ENCODE measurements at regions not wholly inside any gene's neighbourhood (a gene's known extent, or its start where the extent isn't known, plus 50 kb on each side); places are given as distances from the start of the nearest gene placed in this dataset.
"Not testable (repeated sequence)": the region's sequence is repeated elsewhere in the genome, so short reads cannot be mapped to it uniquely, and the experiment has no call there.

DNA sequence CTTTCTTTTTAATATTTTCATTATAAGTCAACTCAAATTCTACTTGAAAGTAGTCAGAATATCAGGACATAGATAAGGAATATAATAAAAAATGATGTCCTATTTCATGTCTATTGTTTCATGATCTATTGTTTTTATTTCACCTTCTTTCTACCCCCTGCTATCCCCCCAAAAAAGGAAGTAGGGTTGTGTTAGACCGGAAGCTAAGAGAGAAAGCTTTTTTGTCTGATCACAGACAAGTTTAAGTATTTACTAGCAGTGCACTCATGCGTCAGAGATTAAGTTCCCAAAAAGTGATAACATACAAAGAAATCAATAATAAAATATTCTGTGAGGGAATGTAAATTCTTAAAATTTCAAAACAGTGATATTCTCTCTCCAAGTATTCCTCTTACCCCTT lies 447.1 kb upstream of the CNTNAP5 start:
- no peak for DNase-seq (ENCODE audit: low read depth in 4 of 4, low spot score in 3 of 4)

DNA sequence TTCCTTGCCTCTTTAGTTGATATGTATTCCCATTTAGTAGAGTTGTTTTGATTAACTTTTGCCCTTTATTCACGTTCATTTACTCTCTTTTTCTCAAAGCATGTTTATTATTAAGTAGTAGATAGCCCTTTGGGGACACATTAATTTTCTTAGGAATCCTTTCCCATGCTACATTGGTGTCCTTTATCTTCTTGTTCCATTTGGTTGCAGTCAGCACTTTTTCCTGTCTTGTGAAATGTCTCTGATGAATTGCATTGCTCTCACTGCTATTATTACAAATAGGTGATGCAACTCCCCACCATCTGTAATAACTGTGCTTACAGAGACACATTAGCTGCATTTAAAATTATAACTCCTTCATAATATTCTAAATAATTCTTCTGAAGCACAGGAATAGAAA lies 428.5 kb upstream of the CNTNAP5 start:
- no peak for DNase-seq (ENCODE audit: low read depth in 4 of 4, low spot score in 3 of 4)

DNA sequence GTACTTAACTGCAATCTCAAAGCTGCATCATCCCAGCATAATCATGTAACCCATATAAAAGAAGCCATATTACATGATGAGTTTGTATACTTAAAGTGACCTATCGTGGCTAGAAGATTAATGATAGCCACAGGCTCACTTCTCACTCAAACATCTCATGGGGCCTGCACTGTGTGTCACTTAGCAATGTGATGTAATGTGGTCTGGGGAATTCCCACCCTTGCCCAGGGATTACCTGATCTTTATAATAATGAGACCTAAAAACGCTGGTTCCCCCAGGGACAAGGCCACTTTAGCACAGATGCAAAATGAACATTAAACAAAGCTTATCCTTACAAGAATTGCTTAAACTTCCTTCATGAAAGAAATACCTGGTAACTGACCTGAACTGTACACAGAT lies 427.1 kb upstream of the CNTNAP5 start:
- no peak for DNase-seq (ENCODE audit: low read depth in 4 of 4, low spot score in 3 of 4)

DNA sequence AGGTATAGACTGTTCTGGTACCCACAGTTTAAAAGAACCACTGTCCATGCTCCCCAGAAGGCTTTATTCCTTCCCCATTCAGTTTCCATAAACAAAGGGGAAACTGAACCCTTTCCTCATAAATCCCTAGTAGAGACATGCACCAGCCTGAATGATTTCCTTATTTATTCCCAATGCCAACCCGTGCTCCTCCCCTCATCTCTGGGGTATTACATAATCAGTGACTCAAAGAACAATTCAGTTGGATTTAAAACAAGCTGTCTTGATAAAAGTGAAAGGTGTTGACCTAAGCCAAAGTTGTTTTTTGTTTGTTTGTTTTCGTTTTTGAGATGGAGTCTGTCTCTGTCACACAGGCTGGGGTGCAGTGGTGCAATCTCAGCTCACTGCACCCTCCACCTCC lies 418.5 kb upstream of the CNTNAP5 start:
- DNase-seq (ENCODE audit: low read depth in 4 of 4, low spot score in 3 of 4), result no peak

DNA sequence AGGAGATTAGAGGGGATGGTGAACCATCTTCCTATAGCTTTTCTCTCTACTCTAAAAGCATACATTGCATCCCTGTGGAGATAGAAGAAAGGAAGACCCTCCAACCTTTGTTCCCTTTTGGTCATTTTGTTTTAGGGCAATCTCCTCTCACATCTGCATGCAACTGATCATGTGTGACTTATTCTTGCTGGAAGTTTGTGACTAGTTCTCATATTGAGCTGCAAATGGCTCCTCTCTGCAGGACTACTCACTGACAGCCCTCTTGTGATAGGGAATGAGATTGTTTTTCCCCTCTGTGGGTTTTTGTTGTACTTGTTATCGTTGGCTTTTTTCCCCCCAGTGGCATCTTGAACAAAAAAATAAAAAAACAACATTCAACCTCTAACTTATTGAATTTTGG lies 416.0 kb upstream of the CNTNAP5 start:
- no peak for DNase-seq (ENCODE audit: low read depth in 4 of 4, low spot score in 3 of 4)

DNA sequence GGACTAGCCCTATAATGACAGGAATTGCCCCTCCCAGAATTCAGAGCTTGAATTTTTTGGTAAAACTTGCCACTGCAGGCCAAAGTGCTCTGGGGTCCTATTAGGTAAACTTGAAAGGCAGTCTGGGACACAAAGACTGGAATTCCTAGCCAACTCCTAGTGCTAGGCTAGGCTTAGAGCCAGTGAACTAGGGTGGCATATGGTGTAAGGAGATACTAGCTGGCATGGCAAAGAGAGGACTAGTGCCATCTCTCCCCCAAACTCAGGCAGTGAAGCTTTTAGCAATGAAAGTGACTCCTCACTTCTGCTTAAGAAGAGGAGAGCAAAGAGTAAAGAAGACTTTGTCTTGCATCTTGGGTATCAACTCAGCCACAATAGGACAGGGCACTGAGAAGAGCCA lies 410.5 kb upstream of the CNTNAP5 start:
- no peak for DNase-seq (ENCODE audit: low read depth in 4 of 4, low spot score in 3 of 4)

DNA sequence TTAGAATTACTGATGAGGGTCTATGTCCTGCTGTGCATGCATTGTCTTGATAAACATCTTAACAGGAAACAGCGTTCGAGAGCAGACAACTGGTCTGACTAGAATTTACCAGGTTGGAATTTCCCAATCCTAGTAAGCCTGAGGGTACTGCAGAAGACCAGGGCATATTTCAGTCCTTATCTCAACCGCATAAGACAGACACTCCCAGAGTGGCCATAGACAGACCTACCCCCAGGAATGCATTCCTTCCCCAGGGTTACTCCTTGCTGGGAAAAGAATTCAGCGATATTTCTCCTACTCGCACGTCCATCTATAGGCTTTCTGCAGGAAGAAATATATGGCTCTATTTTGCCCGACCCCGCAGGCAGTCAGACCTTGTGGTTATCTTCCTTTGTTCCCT lies 406.4 kb upstream of the CNTNAP5 start:
- not testable (repeated sequence) for DNase-seq (ENCODE audit: low read depth in 4 of 4, low spot score in 3 of 4)

GRCh38 chr2:123624816-123625215 lies 400.3 kb upstream of the CNTNAP5 start:
- no peak for DNase-seq (ENCODE audit: low read depth in 4 of 4, low spot score in 3 of 4)

- no peak for DNase-seq (ENCODE audit: low read depth in 4 of 4, low spot score in 3 of 4)
These were observed 388.9 kb upstream of the CNTNAP5 start for GRCh38 chr2:123636232-123636631.

DNA sequence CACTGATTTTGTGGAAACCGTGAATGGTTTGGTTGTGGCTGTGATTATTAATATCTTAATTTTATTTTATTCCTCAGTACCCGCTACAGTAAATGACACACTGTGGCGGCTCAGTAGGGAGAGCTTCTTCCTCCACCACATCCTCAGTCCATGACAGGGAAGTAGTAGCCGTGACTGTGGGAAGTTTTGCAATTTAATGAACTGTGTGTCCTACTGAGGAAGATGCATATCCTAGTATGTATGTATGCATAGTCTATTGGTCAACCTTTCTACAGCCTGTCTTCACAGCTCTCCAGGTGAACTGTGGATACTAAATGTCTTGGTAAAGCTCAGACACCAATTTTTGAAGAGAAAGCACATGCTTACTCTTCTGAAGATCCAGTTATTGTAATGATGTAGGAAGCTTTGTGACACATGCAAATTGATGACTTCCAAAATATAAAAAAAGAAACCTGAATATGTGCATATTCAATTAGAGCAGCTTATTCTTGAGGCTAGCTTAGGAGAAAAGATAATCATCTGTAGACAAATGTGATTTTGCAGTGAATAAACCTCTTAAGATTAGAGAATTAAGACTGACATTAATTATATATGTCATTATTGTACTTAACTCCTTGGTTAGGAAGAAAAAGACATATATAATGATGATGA lies 384.3 kb upstream of the CNTNAP5 start:
- DNase-seq (ENCODE audit: low read depth in 4 of 4, low spot score in 3 of 4), result no peak

GRCh38 chr2:123644053-123644452 lies 381.0 kb upstream of the CNTNAP5 start:
- DNase-seq (ENCODE audit: low read depth in 4 of 4, low spot score in 3 of 4), result no peak

DNA sequence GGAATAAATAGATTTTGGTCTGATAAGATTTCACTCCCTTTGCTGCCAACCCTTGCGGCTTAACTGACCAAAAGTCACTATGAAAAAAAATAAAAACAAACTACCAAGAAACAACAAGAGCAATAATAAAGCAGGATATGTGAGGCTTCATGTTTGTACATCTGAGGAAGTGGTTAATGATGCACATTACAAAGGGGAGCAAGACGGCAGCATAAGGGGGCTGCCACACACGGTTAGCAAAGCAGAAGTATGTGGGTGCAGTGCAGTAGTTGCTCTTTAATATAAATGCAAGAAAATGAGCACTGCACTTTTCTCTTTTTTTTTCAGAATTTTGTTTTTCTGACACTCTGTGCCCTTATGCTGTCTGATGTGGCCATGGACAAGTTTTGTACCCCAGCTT lies 377.1 kb upstream of the CNTNAP5 start:
- DNase-seq (ENCODE audit: low read depth in 4 of 4, low spot score in 3 of 4), result no peak

DNA sequence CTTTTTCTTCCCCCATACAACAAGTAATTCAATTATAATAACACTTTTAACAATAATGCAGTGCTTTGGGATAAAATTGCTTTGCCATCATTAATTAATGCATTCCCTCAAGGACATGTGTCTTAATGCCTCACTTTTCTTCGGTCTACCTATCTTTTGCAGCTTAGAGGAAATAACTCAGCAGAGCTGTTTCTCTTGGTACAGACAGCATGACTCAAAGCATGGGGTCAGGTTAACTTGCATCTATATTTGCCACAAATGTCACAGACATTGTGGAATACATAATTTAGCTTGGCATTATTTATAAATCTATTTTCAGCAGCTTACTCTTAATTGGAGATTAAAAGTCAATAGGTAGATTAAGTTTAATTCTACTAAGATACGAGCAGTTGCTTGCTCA lies 376.1 kb upstream of the CNTNAP5 start:
- no peak for DNase-seq (ENCODE audit: low read depth in 4 of 4, low spot score in 3 of 4)

DNA sequence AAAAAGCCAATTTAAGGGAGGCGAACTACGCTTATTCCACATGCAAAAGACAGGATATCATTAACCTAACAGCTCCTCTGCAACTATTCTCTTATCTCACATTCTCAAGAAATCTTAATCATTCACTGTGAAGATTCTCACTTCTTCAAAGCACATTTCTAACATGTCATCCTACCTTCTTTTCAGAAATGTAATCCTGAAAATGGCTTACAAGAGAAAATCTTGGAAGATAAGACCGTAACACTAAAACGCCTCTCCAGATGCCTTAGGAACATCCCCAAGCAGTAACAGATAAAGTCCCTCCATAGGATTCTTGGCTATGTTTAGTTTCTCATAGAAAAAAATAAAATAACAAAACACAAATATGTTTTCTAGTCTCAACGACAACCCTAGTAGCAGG lies 373.9 kb upstream of the CNTNAP5 start:
- no peak for DNase-seq (ENCODE audit: low read depth in 4 of 4, low spot score in 3 of 4)

GRCh38 chr2:123652320-123652719 lies 372.8 kb upstream of the CNTNAP5 start:
- DNase-seq (ENCODE audit: low read depth in 4 of 4, low spot score in 3 of 4), result no peak

DNA sequence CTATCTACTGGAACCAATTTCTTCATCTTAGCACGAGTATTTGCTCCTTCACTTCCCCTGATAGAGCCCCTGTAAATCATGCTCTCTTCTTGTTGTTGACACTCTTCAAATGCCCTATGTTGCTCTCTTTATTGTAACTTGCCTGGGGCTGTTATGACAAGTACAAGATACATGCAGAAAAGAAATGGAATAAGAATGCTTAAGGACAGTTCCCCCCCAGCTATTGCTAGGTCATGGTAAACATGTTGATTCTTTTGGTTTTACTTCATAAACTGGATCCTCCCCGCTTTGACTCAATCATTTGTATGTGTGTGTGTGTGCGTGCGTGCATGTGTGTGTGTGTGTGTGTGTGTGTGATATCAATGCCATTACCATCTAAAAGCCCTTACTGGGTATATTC lies 368.5 kb upstream of the CNTNAP5 start:
- no peak for DNase-seq (ENCODE audit: low read depth in 4 of 4, low spot score in 3 of 4)

- DNase-seq (ENCODE audit: low read depth in 4 of 4, low spot score in 3 of 4), result no peak
These were observed 366.0 kb upstream of the CNTNAP5 start for GRCh38 chr2:123659120-123659519.

DNA sequence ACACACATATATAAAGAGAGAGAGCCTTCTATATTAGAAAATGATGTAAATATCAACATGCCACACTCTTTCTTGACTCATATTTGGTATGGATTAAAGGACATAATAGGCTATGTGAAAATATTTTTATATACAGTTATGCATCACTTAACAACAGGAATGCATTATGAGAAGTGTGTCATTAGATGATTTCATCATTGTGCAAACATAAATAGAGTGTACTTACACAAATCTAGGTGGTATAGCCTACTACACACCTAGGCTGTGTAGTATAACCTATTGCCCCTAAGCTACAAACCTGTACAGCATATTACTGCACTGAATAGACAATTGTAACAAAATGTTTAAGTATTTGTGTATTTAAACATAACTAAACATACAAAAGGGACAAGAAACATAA lies 354.8 kb upstream of the CNTNAP5 start:
- no peak for DNase-seq (ENCODE audit: low read depth in 4 of 4, low spot score in 3 of 4)

- DNase-seq (ENCODE audit: low read depth in 4 of 4, low spot score in 3 of 4), result not testable (repeated sequence)
These were observed 341.3 kb upstream of the CNTNAP5 start for GRCh38 chr2:123683797-123684196.

DNA sequence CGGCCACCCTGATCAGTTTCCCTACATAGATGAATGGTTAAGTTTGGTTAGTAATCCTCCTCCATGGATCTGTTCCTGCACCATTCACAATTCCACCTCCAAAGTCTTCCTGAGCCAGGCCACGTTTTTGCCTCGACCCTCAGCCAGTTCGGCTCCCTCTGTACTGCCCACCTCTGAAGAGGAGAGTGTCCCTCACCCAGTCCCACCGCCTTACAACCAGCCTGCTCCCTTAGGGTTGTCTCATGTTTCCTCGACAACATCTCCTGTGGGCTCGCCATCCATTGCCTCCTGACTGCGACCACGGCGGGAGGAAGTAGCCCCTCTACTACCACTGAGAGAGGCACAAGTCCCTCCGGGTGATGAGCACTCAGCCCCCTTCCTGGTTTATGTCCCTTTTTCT lies 338.0 kb upstream of the CNTNAP5 start:
- DNase-seq (ENCODE audit: low read depth in 4 of 4, low spot score in 3 of 4), result no peak

DNA sequence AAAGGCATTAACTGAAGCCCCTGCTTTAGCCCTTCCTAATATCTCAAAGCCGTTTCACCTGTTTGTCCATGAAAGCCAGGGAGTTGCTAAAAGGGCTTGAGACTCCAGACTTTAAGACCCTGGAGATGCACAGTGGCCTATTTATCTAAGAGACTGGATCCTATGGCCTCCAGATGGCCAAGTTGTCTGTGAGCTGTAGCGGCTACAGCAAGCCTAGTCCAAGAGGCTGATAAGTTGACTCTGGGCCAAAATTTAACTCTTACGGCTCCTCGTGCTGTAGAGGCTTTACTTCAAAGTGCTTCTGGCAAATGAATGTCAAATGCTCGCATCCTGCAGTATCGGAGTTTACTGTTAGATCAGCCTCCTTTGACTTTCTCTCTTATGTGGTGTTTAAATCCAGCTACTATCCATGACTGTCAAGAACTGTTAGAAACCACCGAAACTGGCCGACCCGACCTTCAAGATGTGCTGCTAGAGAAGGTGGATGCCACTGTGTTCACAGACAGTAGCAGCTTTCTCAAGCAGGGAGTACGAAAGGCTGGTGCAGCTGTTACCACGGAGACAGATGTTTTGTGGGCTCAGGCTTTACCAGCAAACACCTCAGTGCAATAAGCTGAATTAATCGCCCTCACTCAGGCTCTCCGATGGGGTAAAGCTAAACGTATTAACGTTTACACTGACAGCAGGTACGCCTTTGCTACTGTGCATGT lies 336.7 kb upstream of the CNTNAP5 start:
- DNase-seq (ENCODE audit: low read depth in 4 of 4, low spot score in 3 of 4), result no peak

- no peak for DNase-seq (ENCODE audit: low read depth in 4 of 4, low spot score in 3 of 4)
These were observed 333.0 kb upstream of the CNTNAP5 start for GRCh38 chr2:123692121-123692520.

DNA sequence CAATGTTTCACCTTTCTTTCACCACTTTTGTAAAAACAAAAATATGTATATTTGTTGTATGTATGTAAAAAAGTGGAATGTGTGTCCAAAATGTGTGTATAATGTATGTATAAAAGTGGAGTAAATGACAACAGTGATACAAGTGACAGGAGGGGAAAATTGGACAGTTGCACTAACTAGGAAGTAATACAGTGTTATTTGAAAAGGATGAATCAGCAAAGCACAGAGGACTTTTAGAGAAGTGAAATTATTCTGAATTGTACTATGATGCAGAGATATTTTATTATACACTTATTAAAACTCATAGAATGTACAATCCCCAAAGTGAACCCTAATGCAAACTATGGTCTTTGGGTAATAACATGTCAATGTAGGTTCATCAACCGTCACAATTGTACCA lies 331.3 kb upstream of the CNTNAP5 start:
- no peak for DNase-seq (ENCODE audit: low read depth in 4 of 4, low spot score in 3 of 4)
